Hepatocyte (in vitro differentiated cells): ENCODE measurements at regions not wholly inside any gene's neighbourhood (a gene's known extent, or its start where the extent isn't known, plus 50 kb on each side); places are given as distances from the start of the nearest gene placed in this dataset.

Experiments used
- CTCF ChIP-seq: fragments of 200-600 bp; sonication (generic); IDR thresholded peaks from 2 replicates; pipeline ENCODE4 v1.5.1; 2016; ENCODE audit warnings: antibody characterized with exemption, mild to moderate bottlenecking; ENCODE audit not compliant: poor library complexity
- EZH2 ChIP-seq: fragments of 200-600 bp; sonication (generic); IDR thresholded peaks from 2 replicates; pipeline ENCODE4 v1.6.1; 2016; ENCODE audit warnings: antibody characterized with exemption, mild to moderate bottlenecking, borderline replicate concordance

DNA sequence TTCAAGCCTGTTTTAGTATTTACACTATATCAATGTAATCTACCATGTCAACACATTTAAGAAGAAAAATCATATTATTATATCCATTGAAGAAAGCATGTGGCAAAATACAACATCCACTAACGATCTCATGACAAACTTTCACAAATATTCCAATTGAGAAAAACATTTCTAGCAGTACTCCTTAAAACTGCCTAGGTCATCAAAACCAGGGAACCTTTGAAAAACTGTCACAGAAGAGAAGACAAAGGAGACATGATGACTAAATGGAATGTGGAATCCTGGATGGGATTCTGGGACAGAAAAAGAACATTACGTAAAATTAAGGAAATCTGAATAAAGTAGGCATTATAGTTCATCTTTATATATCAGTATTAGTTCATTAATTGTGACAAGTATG is 1091.3 kb upstream of the CDH6 start:
- TF ChIP-seq CTCF = no peak
- TF ChIP-seq EZH2 = no peak
